Ishikawa (cell line): ENCODE measurements at regions not wholly inside any gene's neighbourhood (a gene's known extent, or its start where the extent isn't known, plus 50 kb on each side); places are given as distances from the start of the nearest gene placed in this dataset.

Source experiments
- CEBPB ChIP-seq: IDR thresholded peaks from 2 replicates; pipeline ENCODE4 v1.6.1; 2012
- CREB1 ChIP-seq: IDR thresholded peaks from 2 replicates; pipeline ENCODE4 v1.6.1; 2012; ENCODE audit warnings: low read depth
- EGR1 ChIP-seq: IDR thresholded peaks from 2 replicates; pipeline ENCODE4 v1.6.1; 2012
- EP300 ChIP-seq: IDR thresholded peaks from 2 replicates; pipeline ENCODE4 v1.6.1; 2012; ENCODE audit warnings: borderline replicate concordance
- FOXM1 ChIP-seq: IDR thresholded peaks from 2 replicates; pipeline ENCODE4 v1.6.1; 2012; ENCODE audit warnings: low read depth, borderline replicate concordance
- MAX ChIP-seq: IDR thresholded peaks from 2 replicates; pipeline ENCODE4 v1.6.1; 2012
- NFIC ChIP-seq: IDR thresholded peaks from 2 replicates; pipeline ENCODE4 v1.6.1; 2012
- RAD21 ChIP-seq: IDR thresholded peaks from 2 replicates; pipeline ENCODE4 v1.6.1; 2012; ENCODE audit warnings: low read depth
- REST ChIP-seq: IDR thresholded peaks from 2 replicates; pipeline ENCODE4 v1.6.1; 2012; ENCODE audit warnings: low read depth, mild to moderate bottlenecking
- TAF1 ChIP-seq: IDR thresholded peaks from 2 replicates; pipeline ENCODE4 v1.6.1; 2012; ENCODE audit warnings: low read depth, mild to moderate bottlenecking
- YY1 ChIP-seq: IDR thresholded peaks from 2 replicates; pipeline ENCODE4 v1.6.1; 2012; ENCODE audit warnings: low read depth
- ZBTB7A ChIP-seq: IDR thresholded peaks from 2 replicates; pipeline ENCODE4 v1.6.1; 2012; ENCODE audit warnings: low read depth

- TF ChIP-seq TAF1: no peak
- no peak for TF ChIP-seq EGR1
- TF ChIP-seq ZBTB7A: no peak
- no peak for TF ChIP-seq YY1
- no peak for TF ChIP-seq CREB1
- TF ChIP-seq CEBPB: no peak
- TF ChIP-seq FOXM1: no peak
- no peak for TF ChIP-seq RAD21
- no peak for TF ChIP-seq NFIC
- TF ChIP-seq MAX: no peak
- TF ChIP-seq REST: no peak
- TF ChIP-seq EP300: no peak
Measured at GRCh38 chr3:34068505-34068904, 270.1 kb downstream of the PDCD6IP start.
